ENCODE measurements at regions not wholly inside any gene's neighbourhood (a gene's known extent, or its start where the extent isn't known, plus 50 kb on each side); places are given as distances from the start of the nearest gene placed in this dataset.

- TF ChIP-seq, protein P1, sequence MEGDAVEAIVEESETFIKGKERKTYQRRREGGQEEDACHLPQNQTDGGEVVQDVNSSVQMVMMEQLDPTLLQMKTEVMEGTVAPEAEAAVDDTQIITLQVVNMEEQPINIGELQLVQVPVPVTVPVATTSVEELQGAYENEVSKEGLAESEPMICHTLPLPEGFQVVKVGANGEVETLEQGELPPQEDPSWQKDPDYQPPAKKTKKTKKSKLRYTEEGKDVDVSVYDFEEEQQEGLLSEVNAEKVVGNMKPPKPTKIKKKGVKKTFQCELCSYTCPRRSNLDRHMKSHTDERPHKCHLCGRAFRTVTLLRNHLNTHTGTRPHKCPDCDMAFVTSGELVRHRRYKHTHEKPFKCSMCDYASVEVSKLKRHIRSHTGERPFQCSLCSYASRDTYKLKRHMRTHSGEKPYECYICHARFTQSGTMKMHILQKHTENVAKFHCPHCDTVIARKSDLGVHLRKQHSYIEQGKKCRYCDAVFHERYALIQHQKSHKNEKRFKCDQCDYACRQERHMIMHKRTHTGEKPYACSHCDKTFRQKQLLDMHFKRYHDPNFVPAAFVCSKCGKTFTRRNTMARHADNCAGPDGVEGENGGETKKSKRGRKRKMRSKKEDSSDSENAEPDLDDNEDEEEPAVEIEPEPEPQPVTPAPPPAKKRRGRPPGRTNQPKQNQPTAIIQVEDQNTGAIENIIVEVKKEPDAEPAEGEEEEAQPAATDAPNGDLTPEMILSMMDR (IDR thresholded peaks at IDR 0.05) = no peak
- H3K27ac ChIP-seq = no peak overlapping the region
- DNase-seq = peak in 1 of 2 donors; percentile 27
- H3K27me3 ChIP-seq = no peaks in the 10 kb centered on the region
- H3K9me3 ChIP-seq = no peaks in the 10 kb centered on the region
- intact Hi-C loops (cut with DNase I) = no loop called here
- ATAC-seq = peak in 4 of 8 donors; percentile 56 to 69 (median 62)
- H3K36me3 ChIP-seq = no peaks in the 10 kb centered on the region
- no peaks in the 10 kb centered on the region for H3K4me1 ChIP-seq
- H3K4me3 ChIP-seq = no peak overlapping the region
These were observed 325.8 kb downstream of the FAT3 start for GRCh38 chr11:92550411-92550810.

DNA sequence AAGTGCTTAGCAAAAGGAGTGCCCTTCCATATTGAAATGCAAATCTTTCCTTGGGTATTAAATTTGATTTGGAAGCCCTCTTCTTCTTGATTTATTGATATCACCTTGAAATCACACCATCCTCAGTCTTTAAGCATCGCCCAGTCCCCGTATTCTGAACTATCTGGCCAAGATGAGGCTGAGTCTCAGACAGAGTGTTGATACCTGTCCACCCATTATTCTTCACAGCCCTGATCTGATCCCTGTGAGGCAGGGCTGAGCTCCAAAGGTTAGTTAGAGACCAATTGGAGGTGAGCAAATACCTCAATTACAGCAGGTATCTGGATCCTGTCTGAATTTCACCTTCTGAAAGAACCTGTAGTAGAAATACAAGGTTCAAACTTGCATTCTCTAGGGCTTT, 326.3 kb downstream of the FAT3 start:
- intact Hi-C loops (cut with DNase I) = no loop called here
- H3K27me3 ChIP-seq = no peaks in the 10 kb centered on the region
- DNase-seq (no peak), ATAC-seq (no peak)
- 90 to 91% methylated on average over 2 of the region's 2 CpGs for WGBS, 2 donors
- no peak overlapping the region for H3K4me3 ChIP-seq
- H3K27ac ChIP-seq = no peak overlapping the region
- TF ChIP-seq, protein P1 (IDR thresholded peaks at IDR 0.05) = no peak
- no peaks in the 10 kb centered on the region for H3K36me3 ChIP-seq
- no peaks in the 10 kb centered on the region for H3K9me3 ChIP-seq
- no peaks in the 10 kb centered on the region for H3K4me1 ChIP-seq

GRCh38 chr11:92552942-92553341, 328.3 kb downstream of the FAT3 start:
- 47 to 61% methylated on average over 2 of the region's 2 CpGs for WGBS, 2 donors
- no peak for DNase-seq

DNA sequence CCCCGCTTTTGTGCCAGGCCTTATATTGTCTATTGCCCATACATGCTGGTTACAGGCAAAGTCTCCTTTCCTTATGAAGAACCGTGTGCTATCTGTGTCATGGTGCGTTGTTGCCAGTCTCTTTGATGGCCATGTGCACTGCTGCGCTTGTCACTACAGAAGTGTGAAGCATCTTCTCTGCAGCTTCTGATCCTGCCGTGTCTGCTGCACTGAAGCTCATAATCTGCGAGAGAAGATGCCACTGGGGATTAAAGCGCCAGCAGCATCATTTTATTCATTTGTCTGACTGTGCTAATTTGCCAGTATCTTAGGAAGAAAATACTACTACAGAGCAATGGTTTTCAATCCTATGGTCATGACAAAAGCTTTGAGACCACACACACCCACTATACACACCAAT, 330.1 kb downstream of the FAT3 start:
- Histone ChIP-seq H3K27me3 (no peaks in the 10 kb centered on the region), H3K27ac (no peak overlapping the region), H3K9me3 (no peaks in the 10 kb centered on the region), H3K36me3 (no peaks in the 10 kb centered on the region), H3K4me3 (no peak overlapping the region), H3K4me1 (no peaks in the 10 kb centered on the region)
- no peak for DNase-seq
- TF ChIP-seq, protein P1 (IDR thresholded peaks at IDR 0.05) = no peak
- intact Hi-C loops (cut with DNase I) = no loop called here
- ATAC-seq = no peak
- 89 to 94% methylated on average over 7 of the region's 7 CpGs for WGBS, 2 donors

More at GRCh38 chr11:92552942-92553341, 328.3 kb downstream of the FAT3 start:
- no peak for ATAC-seq
- intact Hi-C loops (cut with DNase I) = no loop called here
- no peaks in the 10 kb centered on the region for H3K27me3 ChIP-seq
- H3K9me3 ChIP-seq = no peaks in the 10 kb centered on the region
- no peaks in the 10 kb centered on the region for H3K4me1 ChIP-seq
- no peaks in the 10 kb centered on the region for H3K36me3 ChIP-seq
- no peak overlapping the region for H3K4me3 ChIP-seq
- H3K27ac ChIP-seq = no peak overlapping the region
- TF ChIP-seq, protein P1 (IDR thresholded peaks at IDR 0.05) = peak in 1 of 9 donors; percentile 8

DNA sequence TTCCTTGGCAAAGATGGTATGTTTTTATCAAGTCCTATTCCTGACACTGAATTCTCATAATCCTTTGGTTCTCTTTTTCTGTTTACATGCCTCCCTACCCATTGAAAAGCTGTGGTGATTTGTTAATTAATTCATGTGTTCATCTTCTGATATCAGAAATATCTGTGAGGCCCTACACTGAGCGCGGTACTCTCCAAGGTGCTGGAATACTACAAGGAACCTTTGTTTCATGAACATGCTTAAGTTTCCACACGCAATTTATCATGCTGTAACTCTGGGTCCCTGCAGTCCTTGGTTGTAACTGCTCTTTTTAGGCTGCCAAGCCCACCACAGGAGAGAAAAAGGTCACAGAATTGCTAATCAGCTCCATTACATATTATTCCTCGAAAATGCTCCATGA, 331.8 kb downstream of the FAT3 start:
- WGBS, 2 donors = 54 to 57% methylated on average over 4 of the region's 4 CpGs
- TF ChIP-seq, protein P1 (IDR thresholded peaks at IDR 0.05) = no peak

More for the DNA sequence above, 331.8 kb downstream of the FAT3 start:
- H3K36me3 ChIP-seq = no peaks in the 10 kb centered on the region
- H3K27ac ChIP-seq = no peak overlapping the region
- H3K9me3 ChIP-seq = no peaks in the 10 kb centered on the region
- DNase-seq = peak in 1 of 2 donors; percentile 6
- ATAC-seq = no peak
- no peaks in the 10 kb centered on the region for H3K4me1 ChIP-seq
- H3K27me3 ChIP-seq = no peaks in the 10 kb centered on the region
- intact Hi-C loops (cut with DNase I) = no loop called here
- H3K4me3 ChIP-seq = no peak overlapping the region
